HG02571 (cell line): ENCODE measurements at regions not wholly inside any gene's neighbourhood (a gene's known extent, or its start where the extent isn't known, plus 50 kb on each side); places are given as distances from the start of the nearest gene placed in this dataset.
"Not testable (repeated sequence)": the region's sequence is repeated elsewhere in the genome, so short reads cannot be mapped to it uniquely, and the experiment has no call there.

Experiments
- ATAC-seq: cut with Tn5 transposase; IDR thresholded peaks from one replicate; pipeline ENCODE4 v1.9.1; 2021; ENCODE audit warnings: mild to moderate bottlenecking, moderate library complexity; ENCODE audit not compliant: unreplicated experiment

GRCh38 chr2:236977852-236978398 is 107.8 kb upstream of the COPS8 start:
- ATAC-seq: no peak

- ATAC-seq: no peak
Measured at GRCh38 chr2:236979664-236980063, 106.0 kb upstream of the COPS8 start.

- ATAC-seq: no peak
Measured at GRCh38 chr2:236980961-236981360, 104.7 kb upstream of the COPS8 start.

GRCh38 chr2:236981701-236982485 is 103.8 kb upstream of the COPS8 start:
- no peak for ATAC-seq

GRCh38 chr2:236982693-236983455 is 102.8 kb upstream of the COPS8 start:
- ATAC-seq: no peak

GRCh38 chr2:236984046-236984445 is 101.6 kb upstream of the COPS8 start:
- no peak for ATAC-seq

GRCh38 chr2:236985761-236986339 is 99.8 kb upstream of the COPS8 start:
- ATAC-seq: no peak

GRCh38 chr2:236986524-236987330 is 99.0 kb upstream of the COPS8 start:
- ATAC-seq: no peak

GRCh38 chr2:236988216-236988615 is 97.5 kb upstream of the COPS8 start:
- no peak for ATAC-seq

GRCh38 chr2:236988690-236989624 is 96.7 kb upstream of the COPS8 start:
- ATAC-seq: no peak

- no peak for ATAC-seq
Measured at GRCh38 chr2:236990552-236990951, 95.1 kb upstream of the COPS8 start.

GRCh38 chr2:236991874-236992273 is 93.8 kb upstream of the COPS8 start:
- ATAC-seq: no peak

GRCh38 chr2:236993286-236993685 is 92.4 kb upstream of the COPS8 start:
- no peak for ATAC-seq

- no peak for ATAC-seq
Measured at GRCh38 chr2:236994361-236994760, 91.3 kb upstream of the COPS8 start.

- ATAC-seq: no peak
Measured at GRCh38 chr2:236997069-236997715, 88.5 kb upstream of the COPS8 start.

- no peak for ATAC-seq
Measured at GRCh38 chr2:236998236-236998635, 87.5 kb upstream of the COPS8 start.

- ATAC-seq: no peak
Measured at GRCh38 chr2:236998758-236999157, 86.9 kb upstream of the COPS8 start.

GRCh38 chr2:237000481-237000880 is 85.2 kb upstream of the COPS8 start:
- no peak for ATAC-seq

GRCh38 chr2:237005341-237005740 is 80.3 kb upstream of the COPS8 start:
- not testable (repeated sequence) for ATAC-seq
